Breast epithelium (tissue), 4 donors: ENCODE measurements at regions not wholly inside any gene's neighbourhood (a gene's known extent, or its start where the extent isn't known, plus 50 kb on each side); places are given as distances from the start of the nearest gene placed in this dataset.
"Not testable (repeated sequence)": the region's sequence is repeated elsewhere in the genome, so short reads cannot be mapped to it uniquely, and the experiment has no call there.

Source experiments
- DNase-seq, 2 donors: peaks; one replicate each; pipeline ENCODE4 v3.0.0-alpha.2; 2019; ENCODE audit warnings: low spot score in 2 of 2
- H3K27ac ChIP-seq, 2 donors: fragments of 200-600 bp; sonication (generic) in 1 of 2; one replicate each; pipeline ENCODE4 v1.5.1; 2016 to 2019; ENCODE audit warnings: mild to moderate bottlenecking in 1 of 2
- H3K27me3 ChIP-seq, 2 donors: fragments of 200-600 bp; sonication (generic) in 1 of 2; one replicate each; pipeline versions ENCODE4 v1.5.1 to v1.6.0; 2017 to 2019; ENCODE audit warnings: control low read depth in 1 of 2, mild to moderate bottlenecking in 1 of 2
- H3K36me3 ChIP-seq: fragments of 200-600 bp; one replicate; pipeline ENCODE4 v1.5.1; 2019
- H3K4me1 ChIP-seq, 2 donors: fragments of 200-600 bp; sonication (generic); one replicate each; pipeline ENCODE4 v1.5.1; 2016 to 2019; ENCODE audit warnings: control low read depth in 1 of 2
- H3K4me3 ChIP-seq, 3 donors: fragments of 200-600 bp; sonication (generic); 1 replicate in 2 of 3; 2 replicates in 1 of 3; pipeline ENCODE4 v1.5.1; 2016 to 2019; ENCODE audit warnings: mild to moderate bottlenecking in 3 of 3, moderate library complexity in 2 of 3
- H3K9me3 ChIP-seq, 2 donors: fragments of 200-600 bp; sonication (generic) in 1 of 2; one replicate each; pipeline ENCODE4 v1.5.1; 2016 to 2019; ENCODE audit warnings: control low read depth in 1 of 2
- POLR2A ChIP-seq: fragments of 450-650 bp; IDR thresholded peaks from one replicate; pipeline ENCODE4 v1.6.1; 2016; ENCODE audit warnings: antibody characterized with exemption, mild to moderate bottlenecking, moderate library complexity
- POLR2AphosphoS5 ChIP-seq, 3 donors: sonication (generic); formaldehyde crosslinking; IDR thresholded peaks; one replicate each; pipeline ENCODE4 v1.6.1; 2017; ENCODE audit warnings: antibody characterized with exemption in 3 of 3
- intact Hi-C: fragments of 100-400 bp; cut with DNase I; formaldehyde crosslinking; loops from one replicate; pipeline ENCODE4 v1.15.1; 2023; ENCODE audit warnings: low total_unique reads
- TF ChIP-seq, protein P1 (sequence below), 3 donors: fragments of 450-650 bp; IDR thresholded peaks; one replicate each; pipeline ENCODE4 v1.5.1; 2016 to 2017; ENCODE audit warnings: antibody characterized with exemption in 3 of 3, mild to moderate bottlenecking in 3 of 3, moderate library complexity in 3 of 3

DNA sequence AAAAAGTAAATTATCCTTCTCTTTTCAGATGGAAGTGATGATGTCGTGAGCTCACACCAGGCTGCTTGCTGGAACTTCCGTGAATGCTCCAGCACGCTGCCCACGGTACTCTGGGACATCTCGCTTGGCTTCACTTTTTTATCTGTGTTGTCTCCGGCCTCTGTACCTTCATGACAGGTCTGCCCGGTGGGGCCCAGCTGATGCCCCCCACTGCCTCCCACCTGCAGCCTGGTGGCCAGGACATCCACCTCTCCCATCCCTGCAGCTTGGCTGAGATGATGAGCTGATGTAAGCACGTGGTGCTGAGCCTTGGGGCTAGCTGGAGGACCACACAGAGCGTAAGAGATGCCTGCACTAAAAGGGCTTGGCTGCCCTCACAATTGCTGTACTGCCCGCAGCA lies 59.0 kb upstream of the HELT start:
- no peaks in the 10 kb centered on the region for H3K9me3 ChIP-seq
- no peaks in the 10 kb centered on the region for H3K4me1 ChIP-seq
- no peak for DNase-seq
- H3K36me3 ChIP-seq = no peaks in the 10 kb centered on the region
- no peaks in the 10 kb centered on the region for H3K27me3 ChIP-seq
- intact Hi-C loops = no loop called here
- H3K4me3 ChIP-seq = no peak overlapping the region
- H3K27ac ChIP-seq = no peak overlapping the region
- TF ChIP-seq POLR2AphosphoS5 (IDR thresholded peaks at IDR 0.05) (no peak), POLR2A (no peak)
- TF ChIP-seq, protein P1, sequence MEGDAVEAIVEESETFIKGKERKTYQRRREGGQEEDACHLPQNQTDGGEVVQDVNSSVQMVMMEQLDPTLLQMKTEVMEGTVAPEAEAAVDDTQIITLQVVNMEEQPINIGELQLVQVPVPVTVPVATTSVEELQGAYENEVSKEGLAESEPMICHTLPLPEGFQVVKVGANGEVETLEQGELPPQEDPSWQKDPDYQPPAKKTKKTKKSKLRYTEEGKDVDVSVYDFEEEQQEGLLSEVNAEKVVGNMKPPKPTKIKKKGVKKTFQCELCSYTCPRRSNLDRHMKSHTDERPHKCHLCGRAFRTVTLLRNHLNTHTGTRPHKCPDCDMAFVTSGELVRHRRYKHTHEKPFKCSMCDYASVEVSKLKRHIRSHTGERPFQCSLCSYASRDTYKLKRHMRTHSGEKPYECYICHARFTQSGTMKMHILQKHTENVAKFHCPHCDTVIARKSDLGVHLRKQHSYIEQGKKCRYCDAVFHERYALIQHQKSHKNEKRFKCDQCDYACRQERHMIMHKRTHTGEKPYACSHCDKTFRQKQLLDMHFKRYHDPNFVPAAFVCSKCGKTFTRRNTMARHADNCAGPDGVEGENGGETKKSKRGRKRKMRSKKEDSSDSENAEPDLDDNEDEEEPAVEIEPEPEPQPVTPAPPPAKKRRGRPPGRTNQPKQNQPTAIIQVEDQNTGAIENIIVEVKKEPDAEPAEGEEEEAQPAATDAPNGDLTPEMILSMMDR (IDR thresholded peaks at IDR 0.05) = no peak

DNA sequence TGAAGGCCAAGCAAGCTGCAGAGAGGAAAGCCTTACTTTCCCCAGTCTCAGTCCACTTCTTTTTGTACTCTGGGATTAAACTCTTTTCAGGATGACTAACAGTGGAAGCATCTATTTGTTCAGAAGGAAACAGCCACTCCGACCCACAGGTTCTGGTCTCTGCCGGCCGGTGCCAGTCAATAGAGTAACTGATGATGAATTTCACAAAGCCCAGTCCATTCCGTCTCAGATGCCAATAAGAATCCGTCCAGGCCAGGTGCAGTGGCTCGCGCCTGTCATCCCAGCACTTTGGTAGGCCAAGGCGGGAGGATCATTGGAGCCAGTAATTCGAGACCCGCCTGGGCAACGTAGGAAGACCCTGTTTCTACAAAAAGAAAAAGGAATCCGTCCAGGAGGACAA lies 58.5 kb upstream of the HELT start:
- DNase-seq = no peak
- TF ChIP-seq, protein P1 (IDR thresholded peaks at IDR 0.05) = no peak
- TF ChIP-seq POLR2A (no peak), POLR2AphosphoS5 (IDR thresholded peaks at IDR 0.05) (no peak)
- Histone ChIP-seq H3K27ac (no peak overlapping the region), H3K36me3 (no peaks in the 10 kb centered on the region), H3K9me3 (no peaks in the 10 kb centered on the region), H3K4me1 (no peaks in the 10 kb centered on the region), H3K4me3 (no peak overlapping the region), H3K27me3 (no peaks in the 10 kb centered on the region)
- intact Hi-C loops = no loop called here

DNA sequence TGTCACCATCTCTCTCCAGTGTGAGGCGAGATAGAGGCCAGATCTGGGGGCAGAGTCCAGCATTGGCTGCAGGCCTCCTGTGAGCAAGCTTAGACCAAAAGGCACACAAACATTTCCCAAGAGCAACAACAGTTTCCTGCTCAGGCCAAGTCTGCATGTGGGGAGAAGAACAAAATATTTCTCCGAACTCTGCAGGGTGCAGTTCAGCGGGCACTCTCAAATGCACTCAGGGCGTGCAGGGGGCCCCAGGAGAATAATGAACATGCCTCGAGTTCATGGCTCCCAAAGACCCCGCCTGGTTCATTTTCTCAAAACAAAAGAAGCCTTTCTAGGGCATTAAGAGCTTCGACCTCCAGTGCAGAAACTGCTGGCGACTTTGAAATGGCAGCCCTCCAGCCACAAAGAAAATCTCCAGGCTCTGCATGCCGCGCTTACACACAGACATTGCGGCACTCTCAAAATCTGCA lies 57.8 kb upstream of the HELT start:
- H3K4me1 ChIP-seq = no peaks in the 10 kb centered on the region
- no peaks in the 10 kb centered on the region for H3K27me3 ChIP-seq
- no peaks in the 10 kb centered on the region for H3K9me3 ChIP-seq
- TF ChIP-seq POLR2A (no peak), POLR2AphosphoS5 (IDR thresholded peaks at IDR 0.05) (no peak)
- H3K36me3 ChIP-seq = no peaks in the 10 kb centered on the region
- no peak overlapping the region for H3K27ac ChIP-seq
- no peak overlapping the region for H3K4me3 ChIP-seq
- DNase-seq = no peak
- intact Hi-C loops = no loop called here

DNA sequence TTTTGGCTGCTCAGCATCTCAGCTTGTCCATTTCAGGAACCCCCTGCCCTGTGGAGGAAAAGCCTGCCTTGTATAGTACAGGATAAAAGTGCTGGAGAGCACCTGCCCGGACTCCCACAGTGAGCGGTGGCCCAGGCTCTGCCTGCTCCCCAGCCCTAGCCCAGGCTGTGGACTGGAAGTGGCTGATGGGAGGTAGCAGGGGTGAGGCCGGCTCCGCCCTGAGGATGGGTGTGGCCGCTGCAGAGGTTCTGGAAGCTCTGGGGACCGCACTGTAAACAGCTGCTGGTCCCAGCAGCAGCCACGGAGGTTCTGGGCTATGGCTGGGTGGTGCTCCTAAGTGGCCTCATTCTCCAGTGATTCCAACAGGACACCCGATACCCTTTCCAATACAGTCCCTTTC lies 56.6 kb upstream of the HELT start:
- H3K27me3 ChIP-seq = no peaks in the 10 kb centered on the region
- intact Hi-C loops = no loop called here
- H3K9me3 ChIP-seq = no peaks in the 10 kb centered on the region
- H3K4me1 ChIP-seq = no peaks in the 10 kb centered on the region
- no peak overlapping the region for H3K4me3 ChIP-seq
- no peaks in the 10 kb centered on the region for H3K36me3 ChIP-seq
- no peak overlapping the region for H3K27ac ChIP-seq
- no peak for DNase-seq
- TF ChIP-seq, protein P1 (IDR thresholded peaks at IDR 0.05) = no peak
- TF ChIP-seq POLR2AphosphoS5 (IDR thresholded peaks at IDR 0.05) = no peak
- no peak for TF ChIP-seq POLR2A

DNA sequence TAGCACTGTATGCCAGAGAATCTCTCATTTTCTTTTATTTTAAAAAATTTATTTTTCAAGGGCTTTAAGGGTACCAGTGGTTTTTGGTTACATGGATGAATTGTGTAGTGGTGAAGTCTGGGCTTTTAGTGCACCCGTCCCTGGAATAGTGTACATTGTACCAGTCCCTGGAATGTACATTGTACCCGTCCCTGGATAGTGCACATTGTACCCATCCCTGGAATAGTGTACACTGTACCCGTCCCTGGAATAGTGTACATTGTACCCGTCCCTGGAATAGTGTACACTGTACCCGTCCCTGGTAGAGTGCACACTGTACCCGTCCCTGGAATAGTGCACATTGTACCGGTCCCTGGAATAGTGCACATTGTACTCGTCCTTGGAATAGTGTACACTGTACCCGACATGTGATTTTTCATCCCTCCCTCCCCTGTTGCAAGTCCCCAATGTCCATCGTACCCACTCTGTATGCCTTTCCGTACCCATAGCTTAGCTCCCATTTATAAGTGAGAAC lies 56.1 kb upstream of the HELT start:
- intact Hi-C loops = no loop called here
- no peak for DNase-seq
- no peaks in the 10 kb centered on the region for H3K36me3 ChIP-seq
- H3K9me3 ChIP-seq = no peaks in the 10 kb centered on the region
- no peak overlapping the region for H3K4me3 ChIP-seq
- H3K27ac ChIP-seq = no peak overlapping the region
- H3K4me1 ChIP-seq = no peaks in the 10 kb centered on the region
- TF ChIP-seq, protein P1 (IDR thresholded peaks at IDR 0.05) = no peak
- TF ChIP-seq POLR2AphosphoS5 (IDR thresholded peaks at IDR 0.05) = no peak
- no peak for TF ChIP-seq POLR2A
- no peaks in the 10 kb centered on the region for H3K27me3 ChIP-seq

DNA sequence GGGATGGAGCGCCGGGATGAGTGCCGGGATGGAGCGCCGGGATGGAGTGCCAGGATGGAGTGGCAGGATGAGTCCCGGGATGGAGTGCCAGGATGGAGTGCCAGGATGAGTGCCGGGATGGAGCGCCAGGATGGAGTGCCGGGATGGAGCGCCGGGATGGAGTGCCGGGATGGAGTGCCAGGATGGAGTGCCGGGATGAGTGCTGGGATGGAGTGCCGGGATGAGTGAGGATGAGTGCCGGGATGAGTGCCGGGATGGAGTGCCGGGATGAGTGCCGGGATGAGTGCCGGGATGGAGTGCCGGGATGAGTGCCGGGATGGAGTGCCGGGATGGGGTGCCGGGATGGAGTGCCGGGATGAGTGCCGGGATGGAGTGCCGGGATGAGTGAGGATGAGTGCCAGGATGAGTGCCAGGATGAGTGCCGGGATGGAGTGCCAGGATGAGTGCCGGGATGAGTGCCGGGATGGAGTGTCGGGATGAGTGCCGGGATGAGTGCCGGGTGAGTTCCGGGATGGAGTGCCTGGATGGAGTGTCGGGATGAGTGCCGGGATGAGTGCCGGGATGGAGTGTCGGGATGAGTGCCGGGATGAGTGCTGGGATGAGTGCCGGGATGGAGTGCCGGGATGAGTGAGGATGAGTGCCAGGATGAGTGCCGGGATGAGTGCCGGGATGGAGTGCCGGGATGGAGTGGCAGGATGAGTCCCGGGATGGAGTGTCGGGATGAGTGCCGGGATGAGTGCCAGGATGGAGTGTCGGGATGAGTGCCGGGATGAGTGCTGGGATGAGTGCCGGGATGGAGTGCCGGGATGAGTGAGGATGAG lies 52.9 kb upstream of the HELT start:
- H3K36me3 ChIP-seq, H3K4me1 ChIP-seq, H3K9me3 ChIP-seq, H3K4me3 ChIP-seq, DNase-seq, H3K27me3 ChIP-seq, H3K27ac ChIP-seq, intact Hi-C loops: not testable (repeated sequence)

DNA sequence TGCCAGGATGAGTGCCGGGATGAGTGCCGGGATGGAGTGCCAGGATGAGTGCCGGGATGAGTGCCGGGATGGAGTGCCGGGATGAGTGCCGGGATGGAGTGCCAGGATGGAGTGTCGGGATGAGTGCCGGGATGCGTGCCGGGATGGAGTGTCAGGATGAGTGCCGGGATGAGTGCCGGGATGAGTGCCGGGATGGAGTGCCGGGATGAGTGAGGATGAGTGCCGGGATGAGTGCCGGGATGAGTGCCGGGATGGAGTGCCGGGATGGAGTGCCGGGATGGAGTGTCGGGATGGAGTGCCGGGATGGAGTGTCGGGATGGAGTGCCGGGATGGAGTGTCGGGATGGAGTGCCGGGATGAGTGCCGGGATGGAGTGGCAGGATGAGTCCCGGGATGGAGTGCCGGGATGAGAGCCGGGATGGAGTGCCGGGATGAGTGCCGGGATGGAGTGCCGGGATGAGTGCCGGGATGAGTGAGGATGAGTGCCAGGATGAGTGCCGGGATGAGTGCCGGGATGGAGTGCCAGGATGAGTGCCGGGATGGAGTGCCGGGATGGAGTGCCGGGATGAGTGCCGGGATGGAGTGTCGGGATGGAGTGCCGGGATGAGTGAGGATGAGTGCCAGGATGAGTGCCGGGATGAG lies 52.1 kb upstream of the HELT start:
- intact Hi-C loops = not testable (repeated sequence)

DNA sequence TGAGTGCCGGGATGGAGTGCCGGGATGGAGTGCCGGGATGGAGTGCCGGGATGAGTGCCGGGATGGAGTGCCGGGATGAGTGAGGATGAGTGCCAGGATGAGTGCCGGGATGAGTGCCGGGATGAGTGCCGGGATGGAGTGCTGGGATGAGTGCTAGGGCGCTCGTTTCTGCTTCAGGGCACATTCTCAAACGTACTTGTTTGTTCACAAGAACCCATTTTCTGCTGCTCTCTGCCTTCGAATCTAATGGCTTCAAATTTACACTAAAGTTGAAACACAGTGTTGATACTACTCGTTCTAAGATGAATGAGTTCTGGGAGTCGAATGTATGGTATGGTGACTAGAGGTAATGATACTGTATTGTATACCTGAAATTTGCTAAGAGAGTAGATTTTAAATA lies 50.6 kb upstream of the HELT start:
- intact Hi-C loops, H3K9me3 ChIP-seq, H3K4me3 ChIP-seq: not testable (repeated sequence)

More for the DNA sequence above, 52.1 kb upstream of the HELT start:
- H3K4me3 ChIP-seq, DNase-seq, H3K4me1 ChIP-seq, H3K27ac ChIP-seq, H3K9me3 ChIP-seq, H3K27me3 ChIP-seq, H3K36me3 ChIP-seq: not testable (repeated sequence)

More for the DNA sequence above, 50.6 kb upstream of the HELT start:
- not testable (repeated sequence) for H3K27me3 ChIP-seq, H3K36me3 ChIP-seq, H3K4me1 ChIP-seq, H3K27ac ChIP-seq, DNase-seq
